NCI-H2107 (cell line): ENCODE measurements at regions not wholly inside any gene's neighbourhood (a gene's known extent, or its start where the extent isn't known, plus 50 kb on each side); places are given as distances from the start of the nearest gene placed in this dataset.

Source experiments
- DNase-seq: peaks from one replicate; lab custom pipeline; 2025; lab: John Stamatoyannopoulos, UW

- DNase-seq = no peak
Observed at GRCh38 chr2:120916446-120916845, 180.8 kb downstream of the GLI2 start.

- no peak for DNase-seq
Observed at GRCh38 chr2:120917886-120918285, 182.2 kb downstream of the GLI2 start.

GRCh38 chr2:120919216-120919615 is 183.5 kb downstream of the GLI2 start:
- no peak for DNase-seq

GRCh38 chr2:120919771-120920453 is 184.2 kb downstream of the GLI2 start:
- DNase-seq = no peak

GRCh38 chr2:120920454-120921148 is 184.9 kb downstream of the GLI2 start:
- no peak for DNase-seq

- DNase-seq = no peak
Observed at GRCh38 chr2:120921457-120921856, 185.8 kb downstream of the GLI2 start.

GRCh38 chr2:120922571-120923332 is 187.1 kb downstream of the GLI2 start:
- DNase-seq = no peak

GRCh38 chr2:120923426-120923825 is 187.8 kb downstream of the GLI2 start:
- no peak for DNase-seq

GRCh38 chr2:120924924-120925323 is 189.3 kb downstream of the GLI2 start:
- DNase-seq = no peak

- no peak for DNase-seq
Observed at GRCh38 chr2:120926463-120927264, 191.0 kb downstream of the GLI2 start.

- DNase-seq = no peak
Observed at GRCh38 chr2:120927265-120927628, 191.6 kb downstream of the GLI2 start.

GRCh38 chr2:120929829-120930228 is 194.2 kb downstream of the GLI2 start:
- no peak for DNase-seq

- DNase-seq = no peak
Observed at GRCh38 chr2:120930236-120930635, 194.6 kb downstream of the GLI2 start.

GRCh38 chr2:120930864-120931263 is 195.2 kb downstream of the GLI2 start:
- DNase-seq = no peak

- DNase-seq = no peak
Observed at GRCh38 chr2:120932472-120932871, 196.8 kb downstream of the GLI2 start.

- DNase-seq = no peak
Observed at GRCh38 chr2:120932881-120933280, 197.2 kb downstream of the GLI2 start.

GRCh38 chr2:120933693-120934573 is 198.3 kb downstream of the GLI2 start:
- DNase-seq = no peak

- no peak for DNase-seq
Observed at GRCh38 chr2:120934574-120935338, 199.1 kb downstream of the GLI2 start.

GRCh38 chr2:120935339-120936313 is 200.0 kb downstream of the GLI2 start:
- DNase-seq = no peak
